ENCODE measurements at regions not wholly inside any gene's neighbourhood (a gene's known extent, or its start where the extent isn't known, plus 50 kb on each side); places are given as distances from the start of the nearest gene placed in this dataset.

- intact Hi-C loops (cut with micrococcal nuclease): no loop called here
- no peak overlapping the region for H2BK20ac ChIP-seq (ENCODE audit: low read depth, low read length)
- no peak overlapping the region for H2AK5ac ChIP-seq (ENCODE audit: low read depth, low read length)
- no peaks in the 10 kb centered on the region for H3K9me1 ChIP-seq (ENCODE audit: insufficient read depth, low read length)
- no peak overlapping the region for H3K27ac ChIP-seq (ENCODE audit: insufficient read depth, low read length)
- WGBS, 2 experiments (ENCODE audit: extremely low coverage in 2 of 2, insufficient read length in 1 of 2): no CpG with 5 or more reads among the region's 4 CpGs
- H3K18ac ChIP-seq (ENCODE audit: low read depth, low read length): no peak overlapping the region
- ChIA-PET POLR2A (ENCODE audit: unreplicated experiment) (no interaction called here), CTCF (interaction anchor here (0.6 kb wide), 1 partner anchor 9 kb away, joined by 3 read pairs; no protein-coding TSS in a partner anchor)
- no peaks in the 10 kb centered on the region for H3K79me1 ChIP-seq (ENCODE audit: low read depth in 1 of 2, low read length in 2 of 2)
- H3K4me2 ChIP-seq (ENCODE audit: low read depth, low read length): no peak overlapping the region
- no peak overlapping the region for H3K23ac ChIP-seq (ENCODE audit: low read depth, low read length)
- H3K9me3 ChIP-seq (ENCODE audit: control insufficient read depth, insufficient read depth, low read length): peaks cover 2% of the 10 kb centered on the region; the same call in 1 of the 2 replicates
- TF ChIP-seq RCOR1 (IDR thresholded peaks at IDR 0.05; ENCODE audit: insufficient replicate concordance, low read length): no peak
- no peak for TF ChIP-seq CEBPB (IDR thresholded peaks at IDR 0.05; ENCODE audit: low read depth, low read length)
- no peak overlapping the region for H4K91ac ChIP-seq (ENCODE audit: insufficient read depth, low read depth, low read length)
- no peak overlapping the region for H2BK120ac ChIP-seq (ENCODE audit: low read depth, low read length)
- H2AFZ ChIP-seq (replicated peaks; ENCODE audit: low read length, poor library complexity): no peak overlapping the region
- no peaks in the 10 kb centered on the region for H3K36me3 ChIP-seq (ENCODE audit: control insufficient read depth, insufficient read depth, low read length)
- in situ Hi-C loops (cut with MboI; ENCODE audit: low sequenced_read_pairs): no loop called here
- dilution Hi-C loops (cut with HindIII; ENCODE audit: low sequenced_read_pairs, unreplicated experiment): no loop called here
- H3K4me1 ChIP-seq (ENCODE audit: control insufficient read depth, insufficient read depth, low read length): no peaks in the 10 kb centered on the region
- no peak overlapping the region for H3K4ac ChIP-seq (ENCODE audit: low read depth, low read length)
- H3K4me3 ChIP-seq (ENCODE audit: insufficient read depth, low read depth, low read length): no peak overlapping the region
- H3K56ac ChIP-seq (ENCODE audit: extremely low read depth, insufficient read depth, low read length): no peak overlapping the region
- H4K20me1 ChIP-seq (ENCODE audit: insufficient read depth, low read length): no peaks in the 10 kb centered on the region
- H3K9ac ChIP-seq (ENCODE audit: low read depth, low read length): no peak overlapping the region
- H2BK15ac ChIP-seq (ENCODE audit: low read depth, low read length): no peak overlapping the region
- DNase-seq (no peak), ATAC-seq (ENCODE audit: low read depth) (no peak)
- no TSS peak for BruUV-seq (replicated peaks)
- no peak overlapping the region for H4K5ac ChIP-seq (ENCODE audit: low read depth, low read length)
- H3K14ac ChIP-seq (replicated peaks; ENCODE audit: low read depth, low read length): no peak overlapping the region
- H3K27me3 ChIP-seq (ENCODE audit: control insufficient read depth, insufficient read depth, low read length): no peaks in the 10 kb centered on the region
- H2BK5ac ChIP-seq (ENCODE audit: low read depth, low read length, poor library complexity, severe bottlenecking): no peak overlapping the region
- no peak overlapping the region for H2AK9ac ChIP-seq (replicated peaks; ENCODE audit: low read depth, low read length, poor library complexity)
- H4K8ac ChIP-seq (ENCODE audit: low read depth in 2 of 2, low read length in 2 of 2): no peak overlapping the region
Measured at GRCh38 chr7:20539201-20539600, 76.3 kb upstream of the ABCB5 start.
